ENCODE measurements at regions not wholly inside any gene's neighbourhood (a gene's known extent, or its start where the extent isn't known, plus 50 kb on each side); places are given as distances from the start of the nearest gene placed in this dataset.

DNA sequence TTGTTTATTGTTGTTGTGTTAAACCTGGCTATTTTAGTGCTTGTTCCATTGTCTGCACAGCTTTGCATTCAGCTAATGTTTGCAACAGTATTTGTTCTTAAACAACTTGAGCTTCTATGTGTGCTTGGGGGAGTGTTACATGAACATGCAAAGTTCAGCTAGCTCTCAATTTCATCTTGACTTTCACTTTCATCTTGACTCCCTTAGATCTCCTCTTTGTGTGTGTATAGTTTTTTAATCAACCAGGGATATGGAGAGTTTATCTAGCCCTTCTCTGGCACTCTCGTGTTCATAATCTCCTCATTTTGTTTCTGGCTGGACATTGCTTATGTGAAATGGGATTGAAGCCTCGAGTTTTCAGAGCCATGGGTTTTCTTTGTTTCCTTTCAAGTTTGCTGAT is 212.4 kb upstream of the ZBTB20 start:
- no peak for TF ChIP-seq EP300 (IDR thresholded peaks at IDR 0.05)
- TF ChIP-seq, protein P1, sequence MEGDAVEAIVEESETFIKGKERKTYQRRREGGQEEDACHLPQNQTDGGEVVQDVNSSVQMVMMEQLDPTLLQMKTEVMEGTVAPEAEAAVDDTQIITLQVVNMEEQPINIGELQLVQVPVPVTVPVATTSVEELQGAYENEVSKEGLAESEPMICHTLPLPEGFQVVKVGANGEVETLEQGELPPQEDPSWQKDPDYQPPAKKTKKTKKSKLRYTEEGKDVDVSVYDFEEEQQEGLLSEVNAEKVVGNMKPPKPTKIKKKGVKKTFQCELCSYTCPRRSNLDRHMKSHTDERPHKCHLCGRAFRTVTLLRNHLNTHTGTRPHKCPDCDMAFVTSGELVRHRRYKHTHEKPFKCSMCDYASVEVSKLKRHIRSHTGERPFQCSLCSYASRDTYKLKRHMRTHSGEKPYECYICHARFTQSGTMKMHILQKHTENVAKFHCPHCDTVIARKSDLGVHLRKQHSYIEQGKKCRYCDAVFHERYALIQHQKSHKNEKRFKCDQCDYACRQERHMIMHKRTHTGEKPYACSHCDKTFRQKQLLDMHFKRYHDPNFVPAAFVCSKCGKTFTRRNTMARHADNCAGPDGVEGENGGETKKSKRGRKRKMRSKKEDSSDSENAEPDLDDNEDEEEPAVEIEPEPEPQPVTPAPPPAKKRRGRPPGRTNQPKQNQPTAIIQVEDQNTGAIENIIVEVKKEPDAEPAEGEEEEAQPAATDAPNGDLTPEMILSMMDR (IDR thresholded peaks at IDR 0.05) = no peak
- no peak for TF ChIP-seq BHLHE40 (IDR thresholded peaks at IDR 0.05; ENCODE audit: low read depth, low read length)
- TF ChIP-seq, protein P2, sequence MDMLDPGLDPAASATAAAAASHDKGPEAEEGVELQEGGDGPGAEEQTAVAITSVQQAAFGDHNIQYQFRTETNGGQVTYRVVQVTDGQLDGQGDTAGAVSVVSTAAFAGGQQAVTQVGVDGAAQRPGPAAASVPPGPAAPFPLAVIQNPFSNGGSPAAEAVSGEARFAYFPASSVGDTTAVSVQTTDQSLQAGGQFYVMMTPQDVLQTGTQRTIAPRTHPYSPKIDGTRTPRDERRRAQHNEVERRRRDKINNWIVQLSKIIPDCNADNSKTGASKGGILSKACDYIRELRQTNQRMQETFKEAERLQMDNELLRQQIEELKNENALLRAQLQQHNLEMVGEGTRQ (IDR thresholded peaks at IDR 0.05) = no peak
- TF ChIP-seq KDM1A (IDR thresholded peaks at IDR 0.05; ENCODE audit: low read depth) = no peak
- no peak for TF ChIP-seq CEBPB (IDR thresholded peaks at IDR 0.05)
- TF ChIP-seq, protein P3, sequence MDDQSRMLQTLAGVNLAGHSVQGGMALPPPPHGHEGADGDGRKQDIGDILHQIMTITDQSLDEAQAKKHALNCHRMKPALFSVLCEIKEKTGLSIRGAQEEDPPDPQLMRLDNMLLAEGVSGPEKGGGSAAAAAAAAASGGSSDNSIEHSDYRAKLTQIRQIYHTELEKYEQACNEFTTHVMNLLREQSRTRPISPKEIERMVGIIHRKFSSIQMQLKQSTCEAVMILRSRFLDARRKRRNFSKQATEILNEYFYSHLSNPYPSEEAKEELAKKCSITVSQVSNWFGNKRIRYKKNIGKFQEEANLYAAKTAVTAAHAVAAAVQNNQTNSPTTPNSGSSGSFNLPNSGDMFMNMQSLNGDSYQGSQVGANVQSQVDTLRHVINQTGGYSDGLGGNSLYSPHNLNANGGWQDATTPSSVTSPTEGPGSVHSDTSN (IDR thresholded peaks at IDR 0.05) = no peak

All from A549 (cell line).